HepG2 (cell line): ENCODE measurements at regions not wholly inside any gene's neighbourhood (a gene's known extent, or its start where the extent isn't known, plus 50 kb on each side); places are given as distances from the start of the nearest gene placed in this dataset.

Source experiments
- ATAC-seq: fragments of 200-7000 bp; cut with Tn5 transposase; 3 replicates; pipeline ENCODE4 v1.9.1; 2020; ENCODE audit warnings: mild to moderate bottlenecking, moderate library complexity
- BruUV-seq: library from RNA; stranded (reverse); fragments of 400-500 nt; replicated peaks from 2 replicates; lab custom pipeline; 2021; lab: Mats Ljungman, UMichigan
- CTCF ChIA-PET: fragments of 300-600 bp; formaldehyde crosslinking; extraction: SDS; loops from one replicate; lab custom pipeline; 2021; ENCODE audit warnings: low total read pairs, inconsistent platforms, low intra/inter-chr PET ratio; lab: Yijun Ruan, JAX
- POLR2A ChIA-PET: fragments of 350-600 bp; sonication (Branson Sonifier 250); formaldehyde crosslinking; loops from one replicate; lab custom pipeline; 2020; ENCODE audit warnings: antibody characterized with exemption, inconsistent platforms; lab: Yijun Ruan, JAX
- DNase-seq: peaks from one replicate; pipeline ENCODE4 v3.0.0-alpha.2; 2015; ENCODE audit warnings: low spot score
- FAIRE-seq: peaks from 3 replicates; lab custom pipeline; 2011; peaks lifted over from hg19 to GRCh38; lab: Jason Lieb, UNC
- H2AFZ ChIP-seq: one replicate; pipeline ENCODE4 v1.6.1; 2011; ENCODE audit warnings: low read length, inconsistent platforms
- H3K27ac ChIP-seq: fragments of 300-600 bp; 3 replicates; pipeline ENCODE4 v1.8.0; 2011; ENCODE audit warnings: mixed run types, mild to moderate bottlenecking, mixed read lengths, low read length, inconsistent platforms; ENCODE audit not compliant: insufficient read depth; ENCODE audit errors: extremely low read length
- H3K27me3 ChIP-seq, 2 experiments: fragments of 200-600 bp in 1 of 2; 2 replicates in 1 of 2; 3 replicates in 1 of 2; pipeline versions ENCODE4 v1.6.0 to v1.8.0; 2011; ENCODE audit warnings: low read length in 2 of 2, mild to moderate bottlenecking in 2 of 2, moderate library complexity in 2 of 2, inconsistent platforms in 1 of 2; ENCODE audit not compliant: insufficient read depth in 2 of 2, control insufficient read depth in 1 of 2
- H3K36me3 ChIP-seq, 2 experiments: fragments of 200-600 bp in 1 of 2; replicated peaks in 1 of 2; 2 replicates in 1 of 2; 3 replicates in 1 of 2; pipeline versions ENCODE4 v1.5.1 to v1.8.0; 2011; ENCODE audit warnings: low read length in 2 of 2, inconsistent platforms in 1 of 2; ENCODE audit not compliant: insufficient read depth in 2 of 2, control insufficient read depth in 1 of 2
- H3K4me1 ChIP-seq: 2 replicates; pipeline ENCODE4 v1.5.1; 2012; ENCODE audit warnings: low read length, inconsistent platforms; ENCODE audit not compliant: insufficient read depth
- H3K4me2 ChIP-seq: 2 replicates; pipeline ENCODE4 v1.6.0; 2011; ENCODE audit warnings: low read depth, low read length, inconsistent platforms
- H3K4me3 ChIP-seq, 3 experiments: fragments of 200-600 bp in 1 of 3; sonication (generic), shearing (Covaris generic) in 1 of 3; replicated peaks in 1 of 3; 2 replicates each; pipeline ENCODE4 v1.5.1; 2011 to 2016; ENCODE audit warnings: low read length in 3 of 3, inconsistent platforms in 2 of 3, low read depth in 2 of 3, mild to moderate bottlenecking in 2 of 3, control low read depth in 1 of 3, mixed read lengths in 1 of 3; ENCODE audit not compliant: insufficient read depth in 1 of 3
- H3K79me2 ChIP-seq: one replicate; pipeline ENCODE4 v1.6.1; 2011; ENCODE audit warnings: low read length, inconsistent platforms; ENCODE audit not compliant: insufficient read depth
- H3K9ac ChIP-seq: 2 replicates; pipeline ENCODE4 v1.6.0; 2011; ENCODE audit warnings: mild to moderate bottlenecking, low read depth, low read length, inconsistent platforms; ENCODE audit not compliant: insufficient read depth
- H3K9me3 ChIP-seq: 2 replicates; pipeline ENCODE4 v1.5.1; 2012; ENCODE audit warnings: mild to moderate bottlenecking, low read length
- H4K20me1 ChIP-seq: 2 replicates; pipeline ENCODE4 v1.6.0; 2011; ENCODE audit warnings: inconsistent platforms, mild to moderate bottlenecking, low read length, moderate library complexity; ENCODE audit not compliant: insufficient read depth
- JDP2 ChIP-seq: sonication (generic); formaldehyde crosslinking; IDR thresholded peaks from 2 replicates; pipeline ENCODE4 v1.8.1; 2022; ENCODE audit warnings: missing genetic modification reagents, borderline replicate concordance
- KAT8 ChIP-seq: IDR thresholded peaks from 2 replicates; pipeline ENCODE4 v1.6.1; 2016; ENCODE audit warnings: missing genetic modification reagents, missing compliant biosample characterization
- KMT2B ChIP-seq: IDR thresholded peaks from 2 replicates; pipeline ENCODE4 v1.6.1; 2016; ENCODE audit warnings: missing genetic modification reagents, missing compliant biosample characterization
- MYPOP ChIP-seq: sonication (generic); formaldehyde crosslinking; IDR thresholded peaks from 2 replicates; pipeline ENCODE4 v1.8.1; 2023; ENCODE audit warnings: mild to moderate bottlenecking, moderate library complexity, missing genetic modification reagents
- ZNF484 ChIP-seq: sonication (generic); formaldehyde crosslinking; IDR thresholded peaks from 2 replicates; pipeline ENCODE4 v1.5.1; 2020; ENCODE audit warnings: mild to moderate bottlenecking, low read depth, missing genetic modification reagents, borderline replicate concordance
- ZNF503 ChIP-seq: sonication (generic); formaldehyde crosslinking; IDR thresholded peaks from 2 replicates; pipeline ENCODE4 v1.4.0; 2020; ENCODE audit warnings: missing genetic modification reagents
- ZNF570 ChIP-seq: sonication (generic); formaldehyde crosslinking; IDR thresholded peaks from 2 replicates; pipeline ENCODE4 v1.4.0; 2020; ENCODE audit warnings: mild to moderate bottlenecking, missing genetic modification reagents, borderline replicate concordance
- ZNF609 ChIP-seq: sonication (generic); formaldehyde crosslinking; IDR thresholded peaks from 2 replicates; pipeline ENCODE4 v1.4.0; 2020; ENCODE audit warnings: mild to moderate bottlenecking, missing genetic modification reagents, borderline replicate concordance
- ZNF75D ChIP-seq: sonication (generic); formaldehyde crosslinking; IDR thresholded peaks from 2 replicates; pipeline ENCODE4 v1.8.1; 2023; ENCODE audit warnings: missing genetic modification reagents, mild to moderate bottlenecking, borderline replicate concordance
- ZNF788 ChIP-seq: sonication (generic); formaldehyde crosslinking; IDR thresholded peaks from 2 replicates; pipeline ENCODE4 v1.5.0; 2020; ENCODE audit warnings: mild to moderate bottlenecking, missing genetic modification reagents, borderline replicate concordance
- WGBS: methylation state at CpG from one replicate; pipeline ENCODE4 v1.1.6; 2017; ENCODE audit warnings: low lambda C conversion rate; 5-methylcytosine and 5-hydroxymethylcytosine counted together
- in situ Hi-C: cut with HindIII; loops from 2 replicates; pipeline ENCODE4 v1.10.0; 2017; ENCODE audit warnings: low pct_unique_long_range_greater_than_20kb; ENCODE audit not compliant: extremely low pct_ligation_motif_present
- intact Hi-C: fragments of 100-400 bp; cut with micrococcal nuclease; formaldehyde crosslinking; loops from one replicate; pipeline ENCODE4 v1.10.0; 2022; ENCODE audit not compliant: unreplicated experiment

- no peaks in the 10 kb centered on the region for H4K20me1 ChIP-seq
- CTCF ChIA-PET: no interaction called here
- no peak for TF ChIP-seq KAT8 (CRISPR knock-in tag)
- no peak for TF ChIP-seq MYPOP
- no peak for TF ChIP-seq ZNF75D (CRISPR knock-in tag)
- no peak for TF ChIP-seq JDP2 (CRISPR knock-in tag)
- no peak for TF ChIP-seq ZNF484 (CRISPR knock-in tag)
- TF ChIP-seq KMT2B (CRISPR knock-in tag): no peak
- no peak for TF ChIP-seq ZNF503 (CRISPR knock-in tag)
- TF ChIP-seq ZNF609 (CRISPR knock-in tag): no peak
- no peak for TF ChIP-seq ZNF570
- TF ChIP-seq ZNF788: no peak
- TF ChIP-seq, all 625 proteins: peak for 0
- POLR2A ChIA-PET: no interaction called here
- Histone ChIP-seq H3K4me2 (no peak overlapping the region), H2AFZ (no peak overlapping the region), H3K79me2 (no peaks in the 10 kb centered on the region), H3K36me3 (no peaks in the 10 kb centered on the region), H3K9me3 (no peaks in the 10 kb centered on the region), H3K4me1 (no peaks in the 10 kb centered on the region), H3K27me3 (peaks cover 0 to 3% of the 10 kb centered on the region in 2 experiments; a peak in 1 of 5 replicates), H3K9ac (no peak overlapping the region), H3K4me3 (no peak overlapping the region), H3K27ac (no peak overlapping the region)
- BruUV-seq: no TSS peak
- DNase-seq: no peak
- in situ Hi-C loops (no loop called here), intact Hi-C loops (no loop called here)
- no peak for FAIRE-seq
- ATAC-seq: no peak
- 18% methylated on average over 4 of the region's 4 CpGs for WGBS
Observed at GRCh38 chr5:117054911-117055310, 480.3 kb upstream of the SEMA6A start.
